OCI-LY1 (cell line): ENCODE measurements at regions not wholly inside any gene's neighbourhood (a gene's known extent, or its start where the extent isn't known, plus 50 kb on each side); places are given as distances from the start of the nearest gene placed in this dataset.

ENCODE experiments used
- EZH2 ChIP-seq: fragments of 200-600 bp; sonication (generic), shearing (Covaris generic); IDR thresholded peaks from 2 replicates; pipeline ENCODE4 v1.8.0; 2017; ENCODE audit warnings: borderline replicate concordance, mixed run types, mild to moderate bottlenecking, antibody characterized with exemption, low read length, moderate library complexity, mixed read lengths
- TF ChIP-seq, protein P1 (sequence below): fragments of 200-600 bp; sonication (generic), shearing (Covaris generic); IDR thresholded peaks from 2 replicates; pipeline ENCODE4 v1.5.1; 2017; ENCODE audit warnings: mild to moderate bottlenecking, antibody characterized with exemption, low read length, moderate library complexity, mixed read lengths

GRCh38 chr6:11853678-11854407, 75.2 kb upstream of the ADTRP start:
- TF ChIP-seq, protein P1, sequence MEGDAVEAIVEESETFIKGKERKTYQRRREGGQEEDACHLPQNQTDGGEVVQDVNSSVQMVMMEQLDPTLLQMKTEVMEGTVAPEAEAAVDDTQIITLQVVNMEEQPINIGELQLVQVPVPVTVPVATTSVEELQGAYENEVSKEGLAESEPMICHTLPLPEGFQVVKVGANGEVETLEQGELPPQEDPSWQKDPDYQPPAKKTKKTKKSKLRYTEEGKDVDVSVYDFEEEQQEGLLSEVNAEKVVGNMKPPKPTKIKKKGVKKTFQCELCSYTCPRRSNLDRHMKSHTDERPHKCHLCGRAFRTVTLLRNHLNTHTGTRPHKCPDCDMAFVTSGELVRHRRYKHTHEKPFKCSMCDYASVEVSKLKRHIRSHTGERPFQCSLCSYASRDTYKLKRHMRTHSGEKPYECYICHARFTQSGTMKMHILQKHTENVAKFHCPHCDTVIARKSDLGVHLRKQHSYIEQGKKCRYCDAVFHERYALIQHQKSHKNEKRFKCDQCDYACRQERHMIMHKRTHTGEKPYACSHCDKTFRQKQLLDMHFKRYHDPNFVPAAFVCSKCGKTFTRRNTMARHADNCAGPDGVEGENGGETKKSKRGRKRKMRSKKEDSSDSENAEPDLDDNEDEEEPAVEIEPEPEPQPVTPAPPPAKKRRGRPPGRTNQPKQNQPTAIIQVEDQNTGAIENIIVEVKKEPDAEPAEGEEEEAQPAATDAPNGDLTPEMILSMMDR: no peak
- TF ChIP-seq EZH2: no peak
